NT2/D1 (cell line): ENCODE measurements at regions not wholly inside any gene's neighbourhood (a gene's known extent, or its start where the extent isn't known, plus 50 kb on each side); places are given as distances from the start of the nearest gene placed in this dataset.

Source experiments
- DNase-seq: peaks from one replicate; pipeline ENCODE4 v3.0.0-alpha.2; 2011; ENCODE audit warnings: low read depth, low spot score
- H3K27me3 ChIP-seq: 2 replicates; pipeline ENCODE4 v1.6.0; 2011; ENCODE audit warnings: mild to moderate bottlenecking; ENCODE audit not compliant: insufficient read length, insufficient read depth
- H3K36me3 ChIP-seq: 2 replicates; pipeline ENCODE4 v1.6.1; 2011; ENCODE audit warnings: mild to moderate bottlenecking, low read length, mixed read lengths; ENCODE audit not compliant: insufficient read depth, insufficient read length
- H3K4me1 ChIP-seq: 2 replicates; pipeline ENCODE4 v1.5.1; 2011; ENCODE audit not compliant: insufficient read depth, insufficient read length
- H3K4me3 ChIP-seq: 2 replicates; pipeline ENCODE4 v1.5.1; 2011; ENCODE audit warnings: low read depth; ENCODE audit not compliant: insufficient read length
- H3K9ac ChIP-seq: 2 replicates; pipeline ENCODE4 v1.6.0; 2011; ENCODE audit warnings: low read depth; ENCODE audit not compliant: insufficient read length
- H3K9me3 ChIP-seq: 2 replicates; pipeline ENCODE4 v1.5.1; 2011; ENCODE audit warnings: mild to moderate bottlenecking, low read length; ENCODE audit not compliant: insufficient read depth
- SUZ12 ChIP-seq: IDR thresholded peaks from 2 replicates; pipeline ENCODE4 v1.6.1; 2011; ENCODE audit not compliant: insufficient read length, insufficient read depth; ENCODE audit errors: extremely low read depth
- YY1 ChIP-seq: IDR thresholded peaks from 2 replicates; pipeline ENCODE4 v1.6.1; 2011; ENCODE audit not compliant: insufficient read length, insufficient read depth
- ZNF274 ChIP-seq: IDR thresholded peaks from 2 replicates; pipeline ENCODE4 v1.6.1; 2011; ENCODE audit warnings: mild to moderate bottlenecking, low read depth, low read length

- H3K4me1 ChIP-seq: no peaks in the 10 kb centered on the region
- DNase-seq: no peak
- H3K9me3 ChIP-seq: no peaks in the 10 kb centered on the region
- H3K27me3 ChIP-seq: no peaks in the 10 kb centered on the region
- no peak overlapping the region for H3K9ac ChIP-seq
- no peaks in the 10 kb centered on the region for H3K36me3 ChIP-seq
- no peak for TF ChIP-seq ZNF274
- no peak for TF ChIP-seq SUZ12
- no peak for TF ChIP-seq YY1
- no peak overlapping the region for H3K4me3 ChIP-seq
Observed at GRCh38 chr16:73601911-73602310, 554.0 kb upstream of the ZFHX3 start.

- Histone ChIP-seq H3K9ac (no peak overlapping the region), H3K4me1 (no peaks in the 10 kb centered on the region), H3K36me3 (no peaks in the 10 kb centered on the region), H3K27me3 (no peaks in the 10 kb centered on the region), H3K4me3 (no peak overlapping the region), H3K9me3 (no peaks in the 10 kb centered on the region)
- DNase-seq: no peak
- TF ChIP-seq ZNF274: no peak
- TF ChIP-seq SUZ12: no peak
- no peak for TF ChIP-seq YY1
Observed at GRCh38 chr16:73599870-73600269, 551.9 kb upstream of the ZFHX3 start.

- Histone ChIP-seq H3K4me1 (no peaks in the 10 kb centered on the region), H3K36me3 (no peaks in the 10 kb centered on the region), H3K9ac (no peak overlapping the region), H3K4me3 (no peak overlapping the region), H3K9me3 (no peaks in the 10 kb centered on the region), H3K27me3 (no peaks in the 10 kb centered on the region)
- TF ChIP-seq SUZ12: no peak
- TF ChIP-seq YY1: no peak
- no peak for TF ChIP-seq ZNF274
- DNase-seq: no peak
Observed at GRCh38 chr16:73599351-73599750, 551.4 kb upstream of the ZFHX3 start.

GRCh38 chr16:73584157-73584556, 536.2 kb upstream of the ZFHX3 start:
- Histone ChIP-seq H3K36me3 (no peaks in the 10 kb centered on the region), H3K9me3 (peaks cover 15% of the 10 kb centered on the region; the same call in 1 of the 2 replicates), H3K27me3 (no peaks in the 10 kb centered on the region), H3K4me3 (no peak overlapping the region), H3K9ac (no peak overlapping the region), H3K4me1 (no peaks in the 10 kb centered on the region)
- TF ChIP-seq ZNF274: no peak
- TF ChIP-seq SUZ12: no peak
- TF ChIP-seq YY1: no peak
- no peak for DNase-seq

- H3K4me3 ChIP-seq: no peak overlapping the region
- H3K9me3 ChIP-seq: no peaks in the 10 kb centered on the region
- no peak overlapping the region for H3K9ac ChIP-seq
- H3K4me1 ChIP-seq: no peaks in the 10 kb centered on the region
- DNase-seq: peak; percentile 61
- no peaks in the 10 kb centered on the region for H3K36me3 ChIP-seq
- H3K27me3 ChIP-seq: no peaks in the 10 kb centered on the region
- no peak for TF ChIP-seq YY1
- no peak for TF ChIP-seq ZNF274
- no peak for TF ChIP-seq SUZ12
Observed at GRCh38 chr16:73572135-73572828, 524.4 kb upstream of the ZFHX3 start.

- TF ChIP-seq SUZ12: no peak
- no peak for TF ChIP-seq YY1
- TF ChIP-seq ZNF274: no peak
- no peak overlapping the region for H3K9ac ChIP-seq
- no peaks in the 10 kb centered on the region for H3K9me3 ChIP-seq
- DNase-seq: no peak
- H3K27me3 ChIP-seq: no peaks in the 10 kb centered on the region
- H3K36me3 ChIP-seq: no peaks in the 10 kb centered on the region
- H3K4me1 ChIP-seq: no peaks in the 10 kb centered on the region
- no peak overlapping the region for H3K4me3 ChIP-seq
Observed at GRCh38 chr16:73569266-73569980, 521.5 kb upstream of the ZFHX3 start.

GRCh38 chr16:73568769-73569168, 520.8 kb upstream of the ZFHX3 start:
- H3K9me3 ChIP-seq: no peaks in the 10 kb centered on the region
- no peak for TF ChIP-seq YY1
- TF ChIP-seq ZNF274: no peak
- TF ChIP-seq SUZ12: no peak
- no peak overlapping the region for H3K9ac ChIP-seq
- no peaks in the 10 kb centered on the region for H3K27me3 ChIP-seq
- H3K4me1 ChIP-seq: no peaks in the 10 kb centered on the region
- no peak for DNase-seq
- H3K36me3 ChIP-seq: no peaks in the 10 kb centered on the region
- no peak overlapping the region for H3K4me3 ChIP-seq
